DMS153 treated with DMSO at 0.1 percent for 48 hours (cell line): ENCODE measurements at regions not wholly inside any gene's neighbourhood (a gene's known extent, or its start where the extent isn't known, plus 50 kb on each side); places are given as distances from the start of the nearest gene placed in this dataset.
"Not testable (repeated sequence)": the region's sequence is repeated elsewhere in the genome, so short reads cannot be mapped to it uniquely, and the experiment has no call there.

ENCODE experiments used
- DNase-seq: peaks from one replicate; lab custom pipeline; 2025; ENCODE audit not compliant: unreplicated experiment; lab: John Stamatoyannopoulos, UW

- DNase-seq, result no peak
Measured at GRCh38 chr10:123221418-123221817, 67.2 kb downstream of the BUB3 start.

DNA sequence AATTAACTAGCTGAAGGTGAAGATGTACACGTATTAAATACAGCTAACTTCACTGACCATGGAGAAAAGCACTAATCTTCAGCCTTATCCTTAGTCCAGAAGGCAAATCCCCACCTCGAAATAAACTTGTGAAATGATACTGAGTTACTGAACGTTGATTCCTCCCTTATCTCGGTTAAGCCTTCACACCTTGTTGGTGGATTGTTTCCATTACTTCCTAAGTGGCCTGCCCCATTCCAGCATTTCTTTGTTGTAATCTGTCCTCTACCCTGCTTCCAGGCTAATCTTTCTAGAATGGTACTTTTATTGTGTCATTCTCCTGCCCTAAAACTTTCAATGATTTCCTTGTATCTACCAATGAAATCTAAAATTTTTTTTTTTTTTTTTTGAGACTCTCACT is 68.6 kb downstream of the BUB3 start:
- no peak for DNase-seq

GRCh38 chr10:123227706-123228105 is 73.5 kb downstream of the BUB3 start:
- no peak for DNase-seq

GRCh38 chr10:123229927-123230630 is 75.9 kb downstream of the BUB3 start:
- no peak for DNase-seq

DNA sequence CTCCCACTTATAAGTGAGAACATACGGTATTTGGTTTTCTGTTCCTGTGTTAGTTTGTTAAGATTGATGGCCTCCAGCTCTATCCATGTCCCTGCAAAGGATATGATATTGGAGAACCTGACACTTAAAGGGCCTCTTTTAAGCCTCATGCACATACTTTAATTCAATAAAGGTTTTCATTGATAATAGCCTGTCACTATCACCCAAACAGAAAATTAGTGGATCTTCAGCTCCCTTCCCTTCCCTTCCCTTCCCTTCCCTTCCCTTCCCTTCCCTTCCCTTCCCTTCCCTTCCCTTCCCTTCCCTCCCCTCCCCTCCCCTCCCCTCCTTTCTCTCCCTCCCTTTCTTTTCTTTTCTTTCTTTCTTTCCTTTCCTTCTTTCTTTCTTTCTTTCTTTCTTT is 78.7 kb downstream of the BUB3 start:
- DNase-seq, result not testable (repeated sequence)

- not testable (repeated sequence) for DNase-seq
Measured at GRCh38 chr10:123235014-123235413, 80.8 kb downstream of the BUB3 start.

DNA sequence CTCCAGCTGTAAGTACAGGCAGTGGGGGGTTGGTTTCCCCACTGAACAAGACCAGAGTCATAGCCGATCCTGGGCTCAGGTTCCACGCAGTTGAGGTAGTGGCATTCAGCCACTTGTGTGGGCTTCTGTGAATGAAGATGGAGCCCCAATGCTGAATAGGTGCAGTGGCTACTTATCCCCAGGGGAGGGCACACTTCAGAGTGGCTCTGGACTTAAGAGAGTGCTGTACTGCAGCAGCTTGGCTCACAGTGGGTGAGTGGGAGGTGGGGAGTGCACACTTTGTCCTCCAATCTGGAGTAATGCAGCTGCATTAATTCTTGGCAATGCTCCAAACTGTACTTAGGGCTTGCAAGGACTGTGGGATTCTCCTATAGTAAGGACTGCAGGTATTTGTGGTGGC is 81.9 kb downstream of the BUB3 start:
- no peak for DNase-seq

- DNase-seq, result no peak
Measured at GRCh38 chr10:123240250-123240649, 86.0 kb downstream of the BUB3 start.

- no peak for DNase-seq
Measured at GRCh38 chr10:123240776-123241175, 86.6 kb downstream of the BUB3 start.

- DNase-seq, result no peak
Measured at GRCh38 chr10:123241391-123242141, 87.4 kb downstream of the BUB3 start.

- DNase-seq, result no peak
Measured at GRCh38 chr10:123244747-123245146, 90.5 kb downstream of the BUB3 start.

DNA sequence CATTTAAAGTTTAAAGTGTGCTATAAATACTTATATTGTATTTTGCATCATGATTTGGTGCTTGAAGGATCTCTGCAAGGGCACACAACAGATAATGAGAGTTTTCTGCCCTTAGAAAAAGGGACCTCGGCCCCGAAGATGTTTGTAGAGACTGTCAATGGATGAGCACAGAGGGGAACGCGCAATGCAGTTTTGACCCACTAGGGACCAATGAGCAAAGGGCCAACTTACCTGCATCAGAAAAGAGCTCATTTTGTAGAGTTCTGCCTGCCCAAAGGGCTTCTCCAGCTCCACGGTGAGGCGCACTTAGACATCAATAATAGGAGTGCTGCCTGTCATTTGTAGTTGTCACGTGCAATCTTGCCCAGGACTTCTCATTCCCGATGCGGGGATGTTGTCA is 91.1 kb downstream of the BUB3 start:
- no peak for DNase-seq

DNA sequence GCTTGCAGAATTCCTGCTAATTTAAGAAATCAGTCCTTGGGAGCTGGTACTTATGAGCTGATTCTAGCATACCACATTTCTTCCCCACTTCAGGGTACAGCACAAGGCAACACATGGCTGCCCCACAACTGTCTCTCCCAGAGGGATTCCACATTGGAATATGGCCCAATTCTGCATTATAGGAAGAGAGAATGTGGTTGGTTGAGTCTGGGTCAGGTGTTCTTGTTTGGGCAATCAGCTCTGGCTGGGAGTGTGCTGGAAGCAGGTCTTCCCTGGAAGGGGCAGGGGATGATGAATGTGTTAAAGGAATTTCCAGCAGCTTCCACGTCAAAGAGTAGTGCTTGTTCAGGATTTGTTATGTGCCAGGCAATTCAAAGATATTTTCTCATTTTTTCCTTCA is 95.7 kb downstream of the BUB3 start:
- DNase-seq, result no peak

- DNase-seq, result no peak
Measured at GRCh38 chr10:123250640-123251039, 96.4 kb downstream of the BUB3 start.

DNA sequence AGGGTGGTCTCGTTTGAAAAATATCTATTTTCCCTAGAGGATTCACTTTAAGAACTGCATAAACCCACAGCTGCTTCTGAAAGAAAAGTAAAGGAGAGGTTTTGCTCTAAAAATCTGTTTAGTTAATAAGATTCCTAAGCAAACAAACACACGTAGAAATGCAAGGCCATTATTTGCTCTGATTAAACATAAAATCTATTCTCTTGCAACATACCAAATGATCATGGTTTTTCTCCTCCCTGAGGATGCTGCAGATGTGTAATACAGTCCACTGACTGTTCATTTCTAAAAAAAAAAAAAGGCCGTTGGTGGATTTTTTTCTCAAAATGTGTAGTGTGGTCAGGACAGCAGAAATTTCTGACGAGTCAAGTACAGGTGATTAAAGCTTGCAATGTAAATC is 98.6 kb downstream of the BUB3 start:
- DNase-seq, result no peak

GRCh38 chr10:123254343-123254742 is 100.1 kb downstream of the BUB3 start:
- not testable (repeated sequence) for DNase-seq

- no peak for DNase-seq
Measured at GRCh38 chr10:123257904-123258456, 103.8 kb downstream of the BUB3 start.

GRCh38 chr10:123259081-123259480 is 104.9 kb downstream of the BUB3 start:
- DNase-seq, result no peak

GRCh38 chr10:123259791-123260190 is 105.6 kb downstream of the BUB3 start:
- no peak for DNase-seq

- no peak for DNase-seq
Measured at GRCh38 chr10:123262456-123262855, 108.3 kb downstream of the BUB3 start.

DNA sequence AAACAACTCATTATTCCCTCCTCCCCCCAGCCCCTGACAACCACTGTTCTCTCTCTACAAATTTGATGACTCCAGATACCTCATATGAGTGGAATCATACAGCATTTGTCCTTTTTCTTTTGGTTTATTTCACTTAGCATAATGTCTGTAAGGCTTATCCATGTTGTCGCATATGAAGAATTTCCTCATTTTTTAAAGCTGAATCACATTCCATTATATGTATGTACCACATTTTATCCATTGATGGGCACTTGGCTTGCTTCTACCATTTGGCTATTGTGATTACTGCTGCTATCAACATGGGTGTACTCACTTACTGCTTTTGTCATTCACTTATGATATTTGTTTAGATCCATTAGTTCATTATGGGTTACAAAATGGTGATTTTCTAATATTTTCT is 112.8 kb downstream of the BUB3 start:
- no peak for DNase-seq

DNA sequence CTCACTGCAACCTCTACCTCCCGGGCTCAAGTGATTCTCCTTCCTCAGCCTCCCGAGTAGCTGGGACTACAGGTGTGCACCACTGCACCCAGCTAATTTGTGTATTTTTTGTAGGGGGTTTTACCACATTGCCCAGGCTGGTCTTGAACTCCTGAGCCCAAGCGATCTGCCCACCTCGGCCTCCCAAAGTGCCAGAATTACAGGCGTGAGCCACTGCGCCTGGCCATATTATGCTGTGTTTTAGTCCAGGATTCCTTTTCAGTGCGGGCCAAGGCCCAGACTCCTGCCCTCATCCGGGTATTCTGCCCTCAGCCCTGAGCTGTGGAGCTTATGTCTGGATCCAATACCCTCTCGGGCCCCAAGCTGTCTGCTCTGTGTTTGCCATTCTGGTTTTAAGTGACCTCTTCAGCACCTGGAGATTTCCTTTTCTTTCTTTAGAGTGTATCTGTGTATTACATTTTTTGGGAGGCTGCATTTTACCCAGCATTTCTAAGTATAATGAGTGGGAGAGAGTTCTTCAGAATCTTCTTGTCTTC is 114.9 kb downstream of the BUB3 start:
- DNase-seq, result peak; percentile 40
